ENCODE measurements at regions not wholly inside any gene's neighbourhood (a gene's known extent, or its start where the extent isn't known, plus 50 kb on each side); places are given as distances from the start of the nearest gene placed in this dataset.
"Not testable (repeated sequence)": the region's sequence is repeated elsewhere in the genome, so short reads cannot be mapped to it uniquely, and the experiment has no call there.

GRCh38 chr16:47983999-47984580, 171.7 kb downstream of the ABCC12 start:
- Histone ChIP-seq H3K27ac (ENCODE audit: low read length) (no peak overlapping the region), H3K4me1 (ENCODE audit: low read length) (peaks cover 72% of the 10 kb centered on the region), H3K27me3 (ENCODE audit: low read length) (no peaks in the 10 kb centered on the region), H3K79me2 (ENCODE audit: low read length) (no peaks in the 10 kb centered on the region), H3K9me3 (ENCODE audit: low read length) (no peaks in the 10 kb centered on the region), H3K9ac (ENCODE audit: low read length) (no peak overlapping the region), H3K4me3 (ENCODE audit: low read length) (no peak overlapping the region), H2AFZ (ENCODE audit: low read length) (no peak overlapping the region), H3K9me2 (replicated peaks; ENCODE audit: insufficient read depth, low read length) (no peaks in the 10 kb centered on the region), H3K4me2 (ENCODE audit: low read depth, low read length, poor library complexity, severe bottlenecking) (no peak overlapping the region), H4K20me1 (ENCODE audit: insufficient read depth, low read depth, low read length) (no peaks in the 10 kb centered on the region), H3K36me3 (ENCODE audit: insufficient read depth, low read length) (no peaks in the 10 kb centered on the region)
- no peak for DNase-seq

- no peaks in the 10 kb centered on the region for H3K9me2 ChIP-seq (replicated peaks; ENCODE audit: insufficient read depth, low read length)
- no peaks in the 10 kb centered on the region for H3K9me3 ChIP-seq (ENCODE audit: low read length)
These were observed 175.6 kb downstream of the ABCC12 start for GRCh38 chr16:47980212-47980611.

GRCh38 chr16:47979616-47980182, 176.1 kb downstream of the ABCC12 start:
- Histone ChIP-seq H2AFZ (ENCODE audit: low read length) (no peak overlapping the region), H3K27ac (ENCODE audit: low read length) (peak overlapping the region; percentile 100)
- DNase-seq: peak; percentile 56

More at GRCh38 chr16:47980212-47980611, 175.6 kb downstream of the ABCC12 start:
- DNase-seq: no peak
- Histone ChIP-seq H3K4me3 (ENCODE audit: low read length) (0 out of 2 replicates have a peak overlapping the region, but pooled peaks have one; percentile 2), H3K4me2 (ENCODE audit: low read depth, low read length, poor library complexity, severe bottlenecking) (peak overlapping the region; percentile 97), H2AFZ (ENCODE audit: low read length) (peak overlapping the region; percentile 6; the same call in 1 of the 2 replicates), H3K9ac (ENCODE audit: low read length) (peak overlapping the region; percentile 89), H3K27ac (ENCODE audit: low read length) (peak overlapping the region; percentile 100), H3K27me3 (ENCODE audit: low read length) (no peaks in the 10 kb centered on the region), H3K79me2 (ENCODE audit: low read length) (no peaks in the 10 kb centered on the region), H3K36me3 (ENCODE audit: insufficient read depth, low read length) (no peaks in the 10 kb centered on the region), H4K20me1 (ENCODE audit: insufficient read depth, low read depth, low read length) (no peaks in the 10 kb centered on the region), H3K4me1 (ENCODE audit: low read length) (peaks cover 79% of the 10 kb centered on the region)

GRCh38 chr16:47979164-47979520, 176.7 kb downstream of the ABCC12 start:
- Histone ChIP-seq H3K9me3 (ENCODE audit: low read length) (no peaks in the 10 kb centered on the region), H4K20me1 (ENCODE audit: insufficient read depth, low read depth, low read length) (no peaks in the 10 kb centered on the region), H3K27ac (ENCODE audit: low read length) (peak overlapping the region; percentile 100), H3K4me2 (ENCODE audit: low read depth, low read length, poor library complexity, severe bottlenecking) (peak overlapping the region; percentile 97), H3K27me3 (ENCODE audit: low read length) (no peaks in the 10 kb centered on the region), H3K9me2 (replicated peaks; ENCODE audit: insufficient read depth, low read length) (no peaks in the 10 kb centered on the region), H3K9ac (ENCODE audit: low read length) (peak overlapping the region; percentile 89), H3K4me1 (ENCODE audit: low read length) (peaks cover 71% of the 10 kb centered on the region), H3K79me2 (ENCODE audit: low read length) (no peaks in the 10 kb centered on the region), H2AFZ (ENCODE audit: low read length) (no peak overlapping the region), H3K4me3 (ENCODE audit: low read length) (peak overlapping the region; percentile 64), H3K36me3 (ENCODE audit: insufficient read depth, low read length) (no peaks in the 10 kb centered on the region)
- DNase-seq: peak; percentile 83

More at GRCh38 chr16:47979616-47980182, 176.1 kb downstream of the ABCC12 start:
- H3K36me3 ChIP-seq (ENCODE audit: insufficient read depth, low read length): no peaks in the 10 kb centered on the region
- H3K9me3 ChIP-seq (ENCODE audit: low read length): no peaks in the 10 kb centered on the region
- H3K79me2 ChIP-seq (ENCODE audit: low read length): no peaks in the 10 kb centered on the region
- peak overlapping the region; percentile 89 for H3K9ac ChIP-seq (ENCODE audit: low read length)
- H3K4me3 ChIP-seq (ENCODE audit: low read length): peak overlapping the region; percentile 64
- H3K4me1 ChIP-seq (ENCODE audit: low read length): peaks cover 74% of the 10 kb centered on the region
- H3K4me2 ChIP-seq (ENCODE audit: low read depth, low read length, poor library complexity, severe bottlenecking): peak overlapping the region; percentile 97
- H3K9me2 ChIP-seq (replicated peaks; ENCODE audit: insufficient read depth, low read length): no peaks in the 10 kb centered on the region
- H3K27me3 ChIP-seq (ENCODE audit: low read length): no peaks in the 10 kb centered on the region
- no peaks in the 10 kb centered on the region for H4K20me1 ChIP-seq (ENCODE audit: insufficient read depth, low read depth, low read length)

- no peak overlapping the region for H2AFZ ChIP-seq (ENCODE audit: low read length)
- peak; percentile 74 for DNase-seq
These were observed 177.2 kb downstream of the ABCC12 start for GRCh38 chr16:47978491-47979163.

GRCh38 chr16:47977802-47978201, 178.0 kb downstream of the ABCC12 start:
- Histone ChIP-seq H3K4me1 (ENCODE audit: low read length) (peaks cover 71% of the 10 kb centered on the region), H2AFZ (ENCODE audit: low read length) (no peak overlapping the region), H3K9ac (ENCODE audit: low read length) (peak overlapping the region; percentile 89), H3K27me3 (ENCODE audit: low read length) (no peaks in the 10 kb centered on the region), H3K9me2 (replicated peaks; ENCODE audit: insufficient read depth, low read length) (no peaks in the 10 kb centered on the region), H3K27ac (ENCODE audit: low read length) (peak overlapping the region; percentile 100), H3K9me3 (ENCODE audit: low read length) (no peaks in the 10 kb centered on the region), H3K36me3 (ENCODE audit: insufficient read depth, low read length) (no peaks in the 10 kb centered on the region), H3K4me2 (ENCODE audit: low read depth, low read length, poor library complexity, severe bottlenecking) (peak overlapping the region; percentile 97), H3K79me2 (ENCODE audit: low read length) (no peaks in the 10 kb centered on the region), H3K4me3 (ENCODE audit: low read length) (peak overlapping the region; percentile 64), H4K20me1 (ENCODE audit: insufficient read depth, low read depth, low read length) (no peaks in the 10 kb centered on the region)
- DNase-seq: peak; percentile 96

More at GRCh38 chr16:47978491-47979163, 177.2 kb downstream of the ABCC12 start:
- Histone ChIP-seq H3K9me3 (ENCODE audit: low read length) (no peaks in the 10 kb centered on the region), H3K9me2 (replicated peaks; ENCODE audit: insufficient read depth, low read length) (no peaks in the 10 kb centered on the region), H3K4me1 (ENCODE audit: low read length) (peaks cover 71% of the 10 kb centered on the region), H4K20me1 (ENCODE audit: insufficient read depth, low read depth, low read length) (no peaks in the 10 kb centered on the region), H3K79me2 (ENCODE audit: low read length) (no peaks in the 10 kb centered on the region), H3K27ac (ENCODE audit: low read length) (peak overlapping the region; percentile 100), H3K27me3 (ENCODE audit: low read length) (no peaks in the 10 kb centered on the region), H3K4me2 (ENCODE audit: low read depth, low read length, poor library complexity, severe bottlenecking) (peak overlapping the region; percentile 97), H3K36me3 (ENCODE audit: insufficient read depth, low read length) (no peaks in the 10 kb centered on the region), H3K4me3 (ENCODE audit: low read length) (peak overlapping the region; percentile 64), H3K9ac (ENCODE audit: low read length) (peak overlapping the region; percentile 89)

- Histone ChIP-seq H3K4me2 (ENCODE audit: low read depth, low read length, poor library complexity, severe bottlenecking) (peak overlapping the region; percentile 97), H3K9ac (ENCODE audit: low read length) (peak overlapping the region; percentile 89), H3K4me3 (ENCODE audit: low read length) (peak overlapping the region; percentile 64), H3K27me3 (ENCODE audit: low read length) (no peaks in the 10 kb centered on the region), H3K36me3 (ENCODE audit: insufficient read depth, low read length) (no peaks in the 10 kb centered on the region), H3K27ac (ENCODE audit: low read length) (peak overlapping the region; percentile 100), H4K20me1 (ENCODE audit: insufficient read depth, low read depth, low read length) (no peaks in the 10 kb centered on the region), H3K4me1 (ENCODE audit: low read length) (peaks cover 65% of the 10 kb centered on the region), H2AFZ (ENCODE audit: low read length) (0 out of 2 replicates have a peak overlapping the region, but pooled peaks have one; percentile 2), H3K9me2 (replicated peaks; ENCODE audit: insufficient read depth, low read length) (no peaks in the 10 kb centered on the region), H3K79me2 (ENCODE audit: low read length) (no peaks in the 10 kb centered on the region), H3K9me3 (ENCODE audit: low read length) (no peaks in the 10 kb centered on the region)
- peak; percentile 98 for DNase-seq
These were observed 179.1 kb downstream of the ABCC12 start for GRCh38 chr16:47976636-47977210.

- not testable (repeated sequence) for H3K27me3 ChIP-seq (ENCODE audit: low read length); H4K20me1 ChIP-seq (ENCODE audit: insufficient read depth, low read depth, low read length); H3K4me3 ChIP-seq (ENCODE audit: low read length); H2AFZ ChIP-seq (ENCODE audit: low read length); H3K9me3 ChIP-seq (ENCODE audit: low read length); H3K79me2 ChIP-seq (ENCODE audit: low read length); H3K36me3 ChIP-seq (ENCODE audit: insufficient read depth, low read length); H3K9me2 ChIP-seq (replicated peaks; ENCODE audit: insufficient read depth, low read length); H3K4me2 ChIP-seq (ENCODE audit: low read depth, low read length, poor library complexity, severe bottlenecking); H3K9ac ChIP-seq (ENCODE audit: low read length); DNase-seq
- Histone ChIP-seq H3K27ac (ENCODE audit: low read length) (peak overlapping the region; percentile 100; the same call in 1 of the 2 replicates), H3K4me1 (ENCODE audit: low read length) (peaks cover 53% of the 10 kb centered on the region)
These were observed 180.8 kb downstream of the ABCC12 start for GRCh38 chr16:47974971-47975370.

Data from Karpas-422 (cell line).